IPS-15b (cell line): ENCODE measurements at regions not wholly inside any gene's neighbourhood (a gene's known extent, or its start where the extent isn't known, plus 50 kb on each side); places are given as distances from the start of the nearest gene placed in this dataset.
"Not testable (repeated sequence)": the region's sequence is repeated elsewhere in the genome, so short reads cannot be mapped to it uniquely, and the experiment has no call there.

Source experiments
- H3K27me3 ChIP-seq: one replicate; pipeline ENCODE4 v1.6.1; 2013; ENCODE audit warnings: low read length; ENCODE audit not compliant: control insufficient read depth, insufficient read depth
- H3K36me3 ChIP-seq: one replicate; pipeline ENCODE4 v1.6.1; 2013; ENCODE audit warnings: low read length; ENCODE audit not compliant: control insufficient read depth, insufficient read depth
- H3K4me1 ChIP-seq: one replicate; pipeline ENCODE4 v1.6.1; 2013; ENCODE audit warnings: mild to moderate bottlenecking, low read length; ENCODE audit not compliant: control insufficient read depth, insufficient read depth
- H3K4me3 ChIP-seq: one replicate; pipeline ENCODE4 v1.5.1; 2013; ENCODE audit warnings: low read depth, low read length
- H3K9ac ChIP-seq: one replicate; pipeline ENCODE4 v1.6.1; 2013; ENCODE audit warnings: low read depth, mild to moderate bottlenecking, low read length
- H3K9me3 ChIP-seq: one replicate; pipeline ENCODE4 v1.6.1; 2013; ENCODE audit warnings: mild to moderate bottlenecking, low read length; ENCODE audit not compliant: control insufficient read depth, insufficient read depth

DNA sequence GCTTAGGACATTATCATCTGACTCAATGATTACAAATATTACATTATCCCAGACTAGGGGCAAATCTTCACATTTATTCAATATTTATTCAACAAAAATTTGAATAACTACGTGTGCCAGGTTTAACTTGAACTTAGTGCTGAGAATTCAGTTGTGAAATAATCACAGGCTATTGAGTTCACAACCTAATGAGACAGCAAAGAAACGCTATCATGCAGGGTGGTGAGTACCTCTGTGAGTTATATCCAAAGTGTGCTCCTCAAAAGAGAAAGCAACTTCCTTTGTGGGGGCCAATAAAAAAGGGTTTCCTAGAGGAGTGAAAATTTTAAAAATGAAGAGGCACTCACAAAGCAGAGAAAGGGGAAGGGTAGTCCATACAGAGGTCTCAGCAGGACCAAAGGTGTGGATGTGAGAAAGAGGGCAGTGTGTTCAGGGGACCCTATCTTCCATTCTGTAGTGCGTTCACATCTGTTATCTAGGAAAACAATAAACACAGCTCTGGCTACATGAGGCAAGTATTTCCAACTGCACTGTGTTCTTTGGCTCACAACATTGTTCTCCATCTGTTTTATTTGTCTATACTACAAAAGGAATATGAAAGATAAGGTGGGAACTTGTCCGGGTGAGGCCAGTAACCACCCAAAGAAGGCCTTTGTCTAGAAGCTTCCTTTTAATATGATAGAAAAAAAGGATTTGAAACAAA is 155.4 kb upstream of the MARCKS start:
- H3K27me3 ChIP-seq = no peaks in the 10 kb centered on the region
- H3K4me3 ChIP-seq = no peak overlapping the region
- no peaks in the 10 kb centered on the region for H3K9me3 ChIP-seq
- no peak overlapping the region for H3K9ac ChIP-seq
- H3K4me1 ChIP-seq = no peaks in the 10 kb centered on the region
- no peaks in the 10 kb centered on the region for H3K36me3 ChIP-seq

DNA sequence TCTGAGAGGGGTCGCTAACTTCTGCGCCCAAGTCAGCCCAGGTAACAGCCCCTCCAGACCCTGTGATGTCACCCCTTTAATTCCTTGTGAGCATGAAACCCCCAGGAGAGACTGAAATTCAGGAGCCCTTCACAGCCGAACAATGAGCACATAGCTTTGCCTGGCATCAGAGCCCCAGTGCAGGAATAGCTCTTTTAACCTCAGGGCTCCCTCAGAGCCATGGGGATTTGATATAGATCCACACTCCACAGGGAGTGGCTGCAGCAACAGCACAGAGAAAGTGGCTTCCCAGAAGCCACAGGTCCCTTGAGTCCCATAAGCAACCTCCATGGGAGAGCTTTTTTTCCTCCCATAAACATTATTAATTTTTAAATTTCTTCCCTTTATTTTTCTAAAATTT is 150.0 kb upstream of the MARCKS start:
- Histone ChIP-seq H3K27me3 (no peaks in the 10 kb centered on the region), H3K9ac (no peak overlapping the region), H3K36me3 (no peaks in the 10 kb centered on the region), H3K4me1 (peaks cover 4% of the 10 kb centered on the region), H3K4me3 (no peak overlapping the region), H3K9me3 (no peaks in the 10 kb centered on the region)

DNA sequence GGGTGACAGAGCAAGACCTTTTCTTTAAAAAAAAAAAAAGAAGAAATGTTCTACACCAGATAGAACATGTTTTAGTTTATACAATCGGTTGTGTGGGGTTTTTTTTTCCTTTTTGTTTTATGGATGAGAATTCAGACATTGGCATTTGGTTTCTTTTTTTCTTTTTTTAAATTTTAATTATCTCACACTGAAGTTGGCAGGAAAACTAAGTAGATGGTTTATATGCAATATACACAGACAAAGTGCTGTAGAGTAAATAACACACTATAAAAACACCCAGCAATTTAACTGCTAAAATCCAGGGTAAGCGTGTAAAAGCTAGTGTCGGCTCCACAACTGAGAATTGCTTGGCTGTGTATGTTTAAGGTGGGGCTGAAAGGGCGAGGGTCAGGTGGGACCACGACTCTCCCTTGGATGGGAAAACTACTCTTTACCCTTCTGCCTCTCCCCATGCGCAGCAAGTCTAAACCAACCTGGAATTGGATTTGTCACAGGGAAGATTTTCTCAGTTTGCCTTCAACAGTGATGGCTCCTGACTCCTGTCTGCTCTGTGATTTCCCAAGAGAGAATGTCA is 147.1 kb upstream of the MARCKS start:
- Histone ChIP-seq H3K27me3 (no peaks in the 10 kb centered on the region), H3K36me3 (no peaks in the 10 kb centered on the region), H3K4me1 (peaks cover 4% of the 10 kb centered on the region), H3K9ac (no peak overlapping the region), H3K9me3 (no peaks in the 10 kb centered on the region), H3K4me3 (no peak overlapping the region)

DNA sequence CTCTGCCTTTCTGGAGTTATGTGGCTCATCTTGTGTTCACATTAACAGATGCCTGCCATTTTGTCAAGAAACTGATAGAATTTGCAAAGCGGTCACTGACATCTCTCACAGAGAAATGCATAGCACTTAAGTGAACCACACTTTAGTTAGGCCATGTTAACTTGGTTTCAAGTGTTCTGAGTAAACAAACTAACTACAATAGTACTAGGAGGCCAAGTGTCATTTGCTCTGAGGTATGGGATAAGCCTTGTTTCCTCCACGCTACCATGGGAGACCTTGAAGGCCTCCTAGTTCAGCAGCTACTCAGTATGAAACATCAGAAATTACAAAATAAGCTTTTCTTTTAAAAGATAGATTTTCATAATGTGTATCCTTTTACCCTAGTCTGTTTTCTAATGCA is 143.5 kb upstream of the MARCKS start:
- Histone ChIP-seq H3K4me1 (no peaks in the 10 kb centered on the region), H3K36me3 (no peaks in the 10 kb centered on the region), H3K4me3 (no peak overlapping the region), H3K27me3 (no peaks in the 10 kb centered on the region), H3K9ac (no peak overlapping the region), H3K9me3 (no peaks in the 10 kb centered on the region)

DNA sequence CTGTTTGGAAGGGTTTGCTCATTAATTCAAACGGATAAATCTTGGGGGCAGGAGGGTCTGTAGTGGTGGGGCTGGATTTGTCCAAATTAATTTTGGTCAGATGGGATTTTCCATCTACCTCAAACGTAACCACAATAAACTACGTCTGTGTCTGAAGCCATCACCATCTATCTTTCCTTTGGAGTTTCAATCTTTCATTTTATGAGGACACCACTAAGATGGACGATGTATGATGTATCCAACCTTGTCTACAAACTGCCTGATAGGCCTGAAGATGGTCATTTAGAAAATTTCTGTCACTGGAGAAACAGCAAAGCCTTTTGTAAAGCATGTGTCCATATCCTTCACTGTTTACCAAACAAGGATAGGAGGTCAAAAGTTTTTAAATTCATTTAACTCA is 138.6 kb upstream of the MARCKS start:
- H3K4me3 ChIP-seq = no peak overlapping the region
- H3K27me3 ChIP-seq = no peaks in the 10 kb centered on the region
- H3K9ac ChIP-seq = no peak overlapping the region
- H3K4me1 ChIP-seq = no peaks in the 10 kb centered on the region
- no peaks in the 10 kb centered on the region for H3K9me3 ChIP-seq
- no peaks in the 10 kb centered on the region for H3K36me3 ChIP-seq

DNA sequence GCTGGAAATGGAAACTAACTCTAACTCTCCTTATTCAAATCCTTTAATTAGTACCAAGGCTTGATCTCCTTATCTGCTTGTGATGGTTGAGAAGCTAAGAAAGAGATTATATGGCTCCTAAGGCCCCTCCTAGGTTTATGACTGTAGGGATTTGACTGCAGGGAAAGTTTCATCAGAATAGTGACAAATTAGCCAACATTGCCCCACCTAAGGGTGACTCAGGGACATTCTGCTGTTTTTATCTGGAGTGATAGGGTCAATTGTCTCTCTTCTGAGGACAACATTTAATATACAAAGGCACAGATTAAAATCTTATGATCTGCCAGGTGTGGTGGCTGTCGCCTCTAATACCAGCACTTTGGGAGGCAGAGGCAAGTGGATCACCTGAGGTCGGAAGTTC is 138.1 kb upstream of the MARCKS start:
- Histone ChIP-seq H3K9me3 (no peaks in the 10 kb centered on the region), H3K36me3 (no peaks in the 10 kb centered on the region), H3K4me3 (no peak overlapping the region), H3K4me1 (no peaks in the 10 kb centered on the region), H3K9ac (no peak overlapping the region), H3K27me3 (no peaks in the 10 kb centered on the region)

DNA sequence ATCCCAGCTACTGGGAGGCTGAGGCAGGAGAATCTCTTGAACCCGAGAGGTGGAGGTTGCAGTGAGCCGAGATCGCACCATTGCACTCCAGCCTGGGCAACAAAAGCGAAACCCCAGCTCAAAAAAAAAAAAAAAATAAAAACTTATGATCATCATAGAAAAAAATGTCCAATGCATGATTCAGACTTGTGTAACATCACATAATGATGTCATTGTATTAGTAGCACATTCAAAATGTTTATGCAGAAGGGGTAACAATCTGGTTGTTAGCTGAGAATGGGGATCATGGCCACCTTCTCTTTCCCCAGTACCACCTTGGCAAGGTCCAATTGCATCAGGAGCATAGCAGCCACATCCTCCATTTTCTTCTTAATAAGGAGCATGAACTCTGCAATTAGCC is 137.6 kb upstream of the MARCKS start:
- Histone ChIP-seq H3K4me3 (no peak overlapping the region), H3K4me1 (no peaks in the 10 kb centered on the region), H3K27me3 (no peaks in the 10 kb centered on the region), H3K9ac (no peak overlapping the region), H3K36me3 (no peaks in the 10 kb centered on the region), H3K9me3 (no peaks in the 10 kb centered on the region)

DNA sequence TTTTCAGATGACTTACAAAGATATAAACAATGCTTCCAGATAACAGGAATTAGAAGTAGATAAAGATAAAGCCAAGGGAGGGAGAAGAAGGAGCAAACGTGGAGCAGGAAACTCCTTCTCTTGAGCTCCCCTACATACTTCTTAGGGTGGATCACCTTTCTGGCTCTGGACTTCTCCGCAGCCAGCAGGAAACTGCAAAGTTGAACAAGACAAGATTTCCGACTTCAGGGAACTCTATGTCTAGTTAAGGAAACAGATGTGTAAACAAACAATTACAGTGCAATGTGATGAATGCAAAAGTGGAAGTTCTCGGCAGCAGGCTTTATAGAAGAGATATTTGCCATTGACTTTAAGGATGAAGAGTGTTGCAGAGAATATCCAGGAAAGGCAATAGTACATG is 134.0 kb upstream of the MARCKS start:
- Histone ChIP-seq H3K4me3 (no peak overlapping the region), H3K36me3 (no peaks in the 10 kb centered on the region), H3K9ac (no peak overlapping the region), H3K27me3 (no peaks in the 10 kb centered on the region), H3K4me1 (no peaks in the 10 kb centered on the region), H3K9me3 (no peaks in the 10 kb centered on the region)

DNA sequence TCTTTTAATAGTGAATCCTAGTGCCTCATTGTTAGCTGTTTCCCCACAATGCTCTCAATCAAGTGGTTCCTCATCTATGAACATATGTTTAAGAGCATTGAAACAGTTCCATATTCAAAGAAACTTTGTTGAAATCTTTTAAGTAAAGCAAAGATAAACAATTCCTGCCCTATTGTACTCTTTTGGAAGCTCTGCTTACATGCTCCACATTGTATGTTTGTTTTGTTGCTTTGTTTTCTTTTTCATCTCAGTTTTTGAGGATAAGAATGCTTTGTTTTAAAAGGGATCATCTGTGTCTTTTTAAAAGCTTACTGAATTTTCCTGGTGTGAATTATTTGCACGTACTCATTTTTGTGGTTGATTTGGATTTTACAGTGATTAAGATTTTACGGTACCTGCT is 132.2 kb upstream of the MARCKS start:
- H3K4me1 ChIP-seq, H3K27me3 ChIP-seq, H3K4me3 ChIP-seq, H3K36me3 ChIP-seq, H3K9ac ChIP-seq, H3K9me3 ChIP-seq: not testable (repeated sequence)

DNA sequence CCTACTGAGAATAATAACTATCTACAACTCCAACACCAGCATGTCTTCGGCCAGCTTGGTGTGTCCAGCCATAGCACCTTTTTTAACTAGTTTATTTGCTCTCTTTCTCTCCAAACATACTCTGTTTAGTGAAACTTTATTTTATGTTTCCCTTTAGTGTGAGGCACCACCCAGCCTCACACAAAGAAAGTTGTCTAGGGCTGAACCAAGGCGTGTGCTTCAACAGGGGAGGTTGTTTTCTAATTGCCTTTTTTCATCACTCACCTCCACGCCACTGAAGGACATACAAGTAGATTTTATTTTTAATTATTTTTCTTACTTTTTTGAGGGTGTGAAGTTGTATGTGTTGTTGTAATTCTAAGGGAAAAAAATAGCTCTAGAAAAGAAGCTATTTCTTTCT is 125.6 kb upstream of the MARCKS start:
- Histone ChIP-seq H3K4me3 (no peak overlapping the region), H3K27me3 (no peaks in the 10 kb centered on the region), H3K9me3 (no peaks in the 10 kb centered on the region), H3K4me1 (no peaks in the 10 kb centered on the region), H3K9ac (no peak overlapping the region), H3K36me3 (no peaks in the 10 kb centered on the region)

DNA sequence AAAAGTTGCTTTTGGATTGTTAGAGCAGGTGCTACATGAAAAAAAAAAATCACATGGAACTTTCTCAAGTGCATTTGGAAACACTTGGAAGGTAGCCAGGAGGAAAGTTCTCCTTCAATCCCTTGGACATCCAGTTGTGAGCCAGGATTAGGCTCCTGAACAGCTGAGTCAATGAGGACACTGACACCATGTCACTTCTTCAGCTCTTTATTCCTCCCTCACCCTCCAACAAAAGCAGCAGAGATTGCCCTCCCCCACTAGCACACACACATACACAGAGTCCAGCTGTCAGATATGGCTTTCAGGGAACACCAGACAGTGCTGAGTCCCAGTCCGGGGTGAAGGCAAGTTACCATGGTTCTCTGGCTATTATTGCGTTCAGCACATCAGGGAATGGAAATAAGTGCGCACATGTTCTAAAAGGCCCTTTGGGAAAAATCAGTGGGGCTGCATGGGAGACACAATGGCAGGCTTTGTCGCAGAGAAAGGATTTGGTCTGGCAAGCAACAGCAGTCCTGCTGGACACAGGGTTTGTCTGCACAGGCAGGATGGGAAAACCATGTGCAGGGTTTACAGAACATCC is 124.7 kb upstream of the MARCKS start:
- Histone ChIP-seq H3K9ac (no peak overlapping the region), H3K9me3 (no peaks in the 10 kb centered on the region), H3K27me3 (no peaks in the 10 kb centered on the region), H3K4me1 (no peaks in the 10 kb centered on the region), H3K36me3 (no peaks in the 10 kb centered on the region), H3K4me3 (no peak overlapping the region)

DNA sequence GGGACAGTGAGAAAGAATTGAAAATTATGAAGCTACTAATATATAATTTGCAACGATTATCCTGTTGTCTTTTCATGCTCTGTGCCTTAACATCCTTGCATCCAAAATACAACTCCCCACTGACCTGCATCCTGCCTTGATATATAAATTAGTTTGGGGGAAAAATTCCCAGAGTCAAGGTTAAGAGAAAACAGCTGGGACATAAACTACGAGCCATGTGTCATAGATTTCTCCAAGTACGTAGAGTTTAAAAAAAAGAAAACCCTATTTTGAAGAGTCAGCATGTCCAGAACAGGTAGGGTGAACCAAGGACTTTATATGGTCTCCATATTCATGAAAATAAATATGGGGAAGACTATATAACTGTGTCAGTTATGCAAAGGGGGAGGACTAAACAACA is 123.8 kb upstream of the MARCKS start:
- no peaks in the 10 kb centered on the region for H3K27me3 ChIP-seq
- H3K9me3 ChIP-seq = no peaks in the 10 kb centered on the region
- H3K4me3 ChIP-seq = no peak overlapping the region
- no peak overlapping the region for H3K9ac ChIP-seq
- no peaks in the 10 kb centered on the region for H3K4me1 ChIP-seq
- no peaks in the 10 kb centered on the region for H3K36me3 ChIP-seq
